Heart left ventricle (tissue), 16 donors: ENCODE measurements at regions not wholly inside any gene's neighbourhood (a gene's known extent, or its start where the extent isn't known, plus 50 kb on each side); places are given as distances from the start of the nearest gene placed in this dataset.

Experiments used
- ATAC-seq, 4 donors: fragments of 200-7000 bp; cut with Tn5 transposase; one replicate each; pipeline ENCODE4 v1.9.1; 2020 to 2022; ENCODE audit warnings: moderate library complexity in 4 of 4, mild to moderate bottlenecking in 3 of 4, moderate number of reproducible peaks in 1 of 4
- DNase-seq, 5 donors: peaks; one replicate each; pipeline ENCODE4 v3.0.0-alpha.2; 2020
- H3K27ac ChIP-seq, 12 donors: fragments of 200-600 bp; sonication (generic) in 4 of 12; one replicate each; pipeline versions ENCODE4 v1.5.0 to v1.8.0; 2016 to 2022; ENCODE audit warnings: mild to moderate bottlenecking in 2 of 12
- H3K27me3 ChIP-seq, 9 donors: fragments of 200-600 bp; sonication (generic) in 2 of 9; one replicate each; pipeline versions ENCODE4 v1.5.1 to v1.8.0; 2016 to 2022; ENCODE audit warnings: mild to moderate bottlenecking in 3 of 9
- H3K36me3 ChIP-seq, 9 donors: fragments of 200-600 bp; sonication (generic) in 2 of 9; one replicate each; pipeline versions ENCODE4 v1.5.0 to v1.8.0; 2018 to 2022; ENCODE audit warnings: mild to moderate bottlenecking in 2 of 9
- H3K4me1 ChIP-seq, 12 donors: fragments of 200-600 bp; sonication (generic) in 4 of 12; one replicate each; pipeline versions ENCODE4 v1.5.0 to v1.8.0; 2016 to 2022; ENCODE audit warnings: mild to moderate bottlenecking in 3 of 12
- H3K4me3 ChIP-seq, 12 donors: fragments of 200-600 bp; sonication (generic) in 4 of 12; one replicate each; pipeline versions ENCODE4 v1.5.0 to v1.8.0; 2017 to 2022; ENCODE audit warnings: mild to moderate bottlenecking in 9 of 12, moderate library complexity in 4 of 12
- H3K9me3 ChIP-seq, 12 donors: fragments of 200-600 bp; sonication (generic) in 4 of 12; one replicate each; pipeline versions ENCODE4 v1.5.0 to v1.8.0; 2016 to 2022; ENCODE audit warnings: mild to moderate bottlenecking in 1 of 12
- POLR2A ChIP-seq, 2 donors: fragments of 450-650 bp; IDR thresholded peaks; one replicate each; pipeline ENCODE4 v1.6.1; 2017; ENCODE audit warnings: antibody characterized with exemption in 2 of 2, mild to moderate bottlenecking in 2 of 2, moderate library complexity in 2 of 2
- WGBS, 4 donors: extraction: QIAGEN DNeasy Blood & Tissue Kit in 2 of 4; methylation state at CpG; one replicate each; pipeline versions ENCODE4 v1.1.5 to v1.1.7; 2013 to 2018; 5-methylcytosine and 5-hydroxymethylcytosine counted together
- intact Hi-C, 10 donors: fragments of 100-400 bp; cut with DNase I; formaldehyde crosslinking; loops; one replicate each; pipeline versions ENCODE4 v1.11.1 to v1.14.2; 2022
- TF ChIP-seq, protein P1 (sequence below), 12 donors: fragments of 200-600 bp; sonication (generic) in 4 of 12; IDR thresholded peaks; one replicate each; pipeline versions ENCODE4 v1.5.0 to v1.8.0; 2018 to 2022; ENCODE audit warnings: antibody characterized with exemption in 12 of 12, mild to moderate bottlenecking in 5 of 12
- donor health status: ischemic (EF 13 %, LVEDD 7.1; RV severe dilation, severe dysfunction).
- donor health status: healthy with polysubstance abuse.
- donor health status: DM: no; HTN: yes; CAD: no.
- donor health status: DM: no; HTN: no; CAD: no.
- donor health status: ischemic (EF 25% LVEDD 6.9; RV normal size, moderate dysfunction).
- donor health status: ischemic (EF 25% LVEDD 5.7; RV mildly dilated, moderate dysfunction).
- donor health status: healthy.
- donor health status: DM: yes; HTN: yes; CAD: no.
- donor health status: ischemic (EF 35%, LVEDD 5.7; RV mildly dilated, moderate dysfunction).
- donor health status: nonischemic (EF 11% LVEDD 7.7; RV severe dilation, severe dysfunction).
- donor health status: DM: yes; HTN: yes; CAD: no.
- donor health status: PGD.
- donor health status: ischemic (EF 29% LVEDD 5.4; RV normal size, mild dysfunction).
- donor health status: nonischemic (EF 23%, LVEDD 6.1; RV moderate dilation, normal function).

DNA sequence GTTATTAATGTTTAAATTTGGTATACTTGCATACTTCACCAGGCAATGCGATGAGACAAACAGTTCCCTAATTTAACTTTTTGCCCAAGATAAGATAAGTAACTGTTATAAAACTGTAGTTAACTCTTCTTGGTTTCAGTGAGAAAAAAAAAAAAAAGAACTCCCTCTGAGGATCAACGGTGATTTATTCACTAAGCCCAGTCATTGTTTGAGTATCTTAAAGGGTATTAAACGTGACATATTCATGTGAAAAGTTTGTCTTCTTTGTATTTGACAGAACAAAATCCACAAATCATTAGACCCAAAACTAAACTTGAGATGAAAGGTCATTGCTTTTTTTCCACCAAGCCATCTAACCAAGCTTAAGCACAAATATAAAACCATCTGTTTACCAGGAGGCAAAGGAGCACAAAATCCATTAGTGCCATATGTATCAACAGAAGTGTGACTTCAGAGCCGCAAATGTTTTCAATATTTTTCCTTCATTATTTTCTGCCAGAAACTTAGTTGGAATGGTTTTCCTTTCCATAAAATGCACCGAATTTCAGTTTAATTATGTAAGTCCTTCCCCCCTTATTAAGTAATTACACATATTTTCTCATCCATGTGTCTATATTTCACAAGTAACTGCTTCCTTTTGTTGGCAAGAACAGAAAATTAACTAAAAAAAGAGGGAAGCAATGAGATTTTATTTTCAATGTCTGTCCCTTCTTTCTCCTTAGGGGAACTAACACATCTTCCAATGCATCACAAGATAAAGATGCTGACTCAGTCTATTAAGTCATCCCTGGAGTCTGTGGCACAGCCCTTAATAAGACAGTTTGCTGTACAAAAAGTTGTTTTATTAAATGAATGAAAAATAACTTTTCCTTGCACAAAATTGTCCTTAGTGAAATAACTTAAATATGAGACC is 92.2 kb upstream of the RAP2B start:
- intact Hi-C loops, result no loop called here
- ATAC-seq, result peak in 1 of 4 donors; percentile 61
- H3K9me3 ChIP-seq, result no peaks in the 10 kb centered on the region
- H3K4me1 ChIP-seq, result peaks cover 0 to 9% (median 0%) of the 10 kb centered on the region in 12 donors
- TF ChIP-seq, protein P1, sequence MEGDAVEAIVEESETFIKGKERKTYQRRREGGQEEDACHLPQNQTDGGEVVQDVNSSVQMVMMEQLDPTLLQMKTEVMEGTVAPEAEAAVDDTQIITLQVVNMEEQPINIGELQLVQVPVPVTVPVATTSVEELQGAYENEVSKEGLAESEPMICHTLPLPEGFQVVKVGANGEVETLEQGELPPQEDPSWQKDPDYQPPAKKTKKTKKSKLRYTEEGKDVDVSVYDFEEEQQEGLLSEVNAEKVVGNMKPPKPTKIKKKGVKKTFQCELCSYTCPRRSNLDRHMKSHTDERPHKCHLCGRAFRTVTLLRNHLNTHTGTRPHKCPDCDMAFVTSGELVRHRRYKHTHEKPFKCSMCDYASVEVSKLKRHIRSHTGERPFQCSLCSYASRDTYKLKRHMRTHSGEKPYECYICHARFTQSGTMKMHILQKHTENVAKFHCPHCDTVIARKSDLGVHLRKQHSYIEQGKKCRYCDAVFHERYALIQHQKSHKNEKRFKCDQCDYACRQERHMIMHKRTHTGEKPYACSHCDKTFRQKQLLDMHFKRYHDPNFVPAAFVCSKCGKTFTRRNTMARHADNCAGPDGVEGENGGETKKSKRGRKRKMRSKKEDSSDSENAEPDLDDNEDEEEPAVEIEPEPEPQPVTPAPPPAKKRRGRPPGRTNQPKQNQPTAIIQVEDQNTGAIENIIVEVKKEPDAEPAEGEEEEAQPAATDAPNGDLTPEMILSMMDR (IDR thresholded peaks at IDR 0.05), result no peak
- no peak for TF ChIP-seq POLR2A (IDR thresholded peaks at IDR 0.05)
- WGBS, 4 donors, result 58 to 69% (median 64%) methylated on average over 5 of the region's 5 CpGs
- DNase-seq, result no peak
- no peaks in the 10 kb centered on the region for H3K36me3 ChIP-seq
- no peaks in the 10 kb centered on the region for H3K27me3 ChIP-seq
- peak overlapping the region in 1 of 12 donors; percentile 57 for H3K27ac ChIP-seq
- H3K4me3 ChIP-seq, result no peak overlapping the region

DNA sequence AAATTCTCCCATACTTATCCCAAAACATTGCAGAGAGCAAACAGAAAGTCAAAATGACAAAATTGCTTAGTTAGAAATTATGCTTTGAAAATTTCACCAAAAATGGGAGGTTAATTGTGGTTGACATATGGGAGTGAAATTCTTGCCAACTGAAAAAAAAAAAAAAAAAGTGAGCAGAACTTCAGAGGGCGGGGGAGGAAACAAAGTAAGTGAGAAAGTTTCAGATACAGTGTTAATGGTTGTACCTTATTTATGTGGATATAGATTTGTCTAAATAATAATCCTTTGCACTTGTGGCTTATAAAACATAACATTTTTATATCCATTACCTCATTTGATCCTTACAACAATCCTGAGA is 91.5 kb upstream of the RAP2B start:
- no peaks in the 10 kb centered on the region for H3K27me3 ChIP-seq
- peak overlapping the region in 1 of 12 donors; percentile 57 for H3K27ac ChIP-seq
- H3K36me3 ChIP-seq, result no peaks in the 10 kb centered on the region
- WGBS, 4 donors, result 50 to 71% (median 67%) methylated on average over 1 of the region's 1 CpG
- peaks cover 0 to 9% (median 0%) of the 10 kb centered on the region in 12 donors for H3K4me1 ChIP-seq
- DNase-seq, result no peak
- TF ChIP-seq POLR2A (IDR thresholded peaks at IDR 0.05), result no peak
- TF ChIP-seq, protein P1 (IDR thresholded peaks at IDR 0.05), result no peak
- H3K4me3 ChIP-seq, result no peak overlapping the region
- no peak for ATAC-seq
- intact Hi-C loops, result no loop called here
- no peaks in the 10 kb centered on the region for H3K9me3 ChIP-seq

DNA sequence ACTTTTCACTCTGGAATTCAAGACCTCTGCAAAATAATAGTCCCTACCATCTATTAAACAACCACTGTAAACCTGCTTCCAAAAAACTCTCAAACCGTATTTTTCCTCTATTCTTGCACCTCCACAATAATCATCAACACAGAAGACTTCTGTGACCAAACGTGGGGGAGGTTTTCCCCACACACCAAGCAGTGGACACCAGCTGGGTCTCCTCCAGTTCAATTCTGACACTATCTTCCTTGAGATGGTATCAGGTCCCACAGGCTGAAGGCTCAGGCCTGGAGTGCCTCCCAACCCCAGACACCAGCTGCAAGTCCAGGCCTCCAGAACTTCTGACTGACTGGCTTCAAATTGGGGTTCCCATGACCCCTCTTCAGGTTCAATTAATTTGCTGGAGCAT is 89.6 kb upstream of the RAP2B start:
- no peak for DNase-seq
- ATAC-seq, result no peak
- Histone ChIP-seq H3K4me3 (no peak overlapping the region), H3K4me1 (peaks cover 0 to 9% (median 0%) of the 10 kb centered on the region in 12 donors), H3K27me3 (no peaks in the 10 kb centered on the region), H3K36me3 (no peaks in the 10 kb centered on the region), H3K27ac (no peak overlapping the region), H3K9me3 (no peaks in the 10 kb centered on the region)
- WGBS, 4 donors, result 73 to 82% (median 74%) methylated on average over 2 of the region's 2 CpGs
- TF ChIP-seq POLR2A (IDR thresholded peaks at IDR 0.05), result no peak
- TF ChIP-seq, protein P1 (IDR thresholded peaks at IDR 0.05), result no peak
- intact Hi-C loops, result no loop called here

DNA sequence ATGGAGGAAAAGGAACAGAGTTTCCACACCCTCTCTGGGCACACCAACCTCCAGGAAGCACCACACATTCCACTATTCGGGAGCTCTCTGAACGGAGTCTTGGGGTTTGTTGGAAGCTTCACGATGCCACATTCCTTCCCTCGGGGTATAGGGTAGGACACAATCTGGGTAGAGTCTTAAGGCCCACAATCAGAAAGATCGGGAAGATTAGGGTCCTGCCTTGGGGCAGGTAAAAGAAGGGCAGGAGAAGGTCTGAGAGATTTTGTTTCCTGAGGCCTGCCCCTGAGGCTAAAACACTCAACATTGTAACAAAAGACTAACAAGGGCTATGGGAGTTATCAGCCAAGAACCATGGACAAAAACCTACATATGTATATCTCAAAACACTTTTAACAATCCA is 89.2 kb upstream of the RAP2B start:
- 62 to 85% (median 73%) methylated on average over 5 of the region's 5 CpGs for WGBS, 4 donors
- intact Hi-C loops, result no loop called here
- TF ChIP-seq POLR2A (IDR thresholded peaks at IDR 0.05), result no peak
- TF ChIP-seq, protein P1 (IDR thresholded peaks at IDR 0.05), result no peak
- Histone ChIP-seq H3K36me3 (no peaks in the 10 kb centered on the region), H3K27me3 (no peaks in the 10 kb centered on the region), H3K27ac (no peak overlapping the region), H3K4me3 (no peak overlapping the region), H3K9me3 (no peaks in the 10 kb centered on the region), H3K4me1 (peaks cover 0 to 9% (median 0%) of the 10 kb centered on the region in 12 donors)
- no peak for DNase-seq
- no peak for ATAC-seq
